Astrocyte (in vitro differentiated cells and primary cell): ENCODE measurements at regions not wholly inside any gene's neighbourhood (a gene's known extent, or its start where the extent isn't known, plus 50 kb on each side); places are given as distances from the start of the nearest gene placed in this dataset.

ENCODE experiments used
- DNase-seq: peaks from one replicate; pipeline ENCODE4 v3.0.0-alpha.2; 2010; ENCODE audit warnings: low read depth
- FAIRE-seq: peaks from 2 replicates; lab custom pipeline; 2011; peaks lifted over from hg19 to GRCh38; lab: Jason Lieb, UNC
- H2AFZ ChIP-seq: 2 replicates; pipeline ENCODE4 v1.6.0; 2012; ENCODE audit warnings: low read depth, low read length, inconsistent platforms
- H3K27ac ChIP-seq: 2 replicates; pipeline ENCODE4 v1.5.1; 2011; ENCODE audit warnings: low read depth, low read length, inconsistent platforms
- H3K27me3 ChIP-seq: 2 replicates; pipeline ENCODE4 v1.6.0; 2011; ENCODE audit warnings: low read length, inconsistent platforms; ENCODE audit not compliant: insufficient read depth
- H3K36me3 ChIP-seq: 2 replicates; pipeline ENCODE4 v1.5.1; 2011; ENCODE audit warnings: low read length, inconsistent platforms; ENCODE audit not compliant: insufficient read depth
- H3K4me1 ChIP-seq: 2 replicates; pipeline ENCODE4 v1.5.1; 2011; ENCODE audit warnings: low read length, inconsistent platforms; ENCODE audit not compliant: insufficient read depth
- H3K4me2 ChIP-seq: 2 replicates; pipeline ENCODE4 v1.6.0; 2012; ENCODE audit warnings: low read length, inconsistent platforms
- H3K4me3 ChIP-seq: 2 replicates; pipeline ENCODE4 v1.5.1; 2011; ENCODE audit warnings: low read depth, mild to moderate bottlenecking, low read length, inconsistent platforms; ENCODE audit not compliant: insufficient read depth
- H3K79me2 ChIP-seq: 2 replicates; pipeline ENCODE4 v1.6.0; 2012; ENCODE audit warnings: mild to moderate bottlenecking, low read length, inconsistent platforms; ENCODE audit not compliant: insufficient read depth
- H3K9ac ChIP-seq: 2 replicates; pipeline ENCODE4 v1.6.0; 2012; ENCODE audit warnings: mild to moderate bottlenecking, low read length, inconsistent platforms
- H3K9me3 ChIP-seq: 2 replicates; pipeline ENCODE4 v1.5.1; 2012; ENCODE audit warnings: low read depth, mild to moderate bottlenecking, low read length, inconsistent platforms; ENCODE audit not compliant: insufficient read depth
- H4K20me1 ChIP-seq: 2 replicates; pipeline ENCODE4 v1.6.0; 2012; ENCODE audit warnings: low read length, inconsistent platforms; ENCODE audit not compliant: insufficient read depth
- H3K27ac Mint-ChIP-seq: one replicate; pipeline ENCODE4 v1.8.0; 2021; ENCODE audit warnings: mild to moderate bottlenecking, mixed read lengths; ENCODE audit not compliant: unreplicated experiment
- H3K27me3 Mint-ChIP-seq: one replicate; pipeline ENCODE4 v1.8.0; 2021; ENCODE audit warnings: low read depth, mixed read lengths; ENCODE audit not compliant: unreplicated experiment
- H3K36me3 Mint-ChIP-seq: one replicate; pipeline ENCODE4 v1.8.0; 2021; ENCODE audit warnings: low read depth, mixed read lengths; ENCODE audit not compliant: unreplicated experiment
- H3K4me1 Mint-ChIP-seq: one replicate; pipeline ENCODE4 v1.8.0; 2021; ENCODE audit warnings: low read depth, mixed read lengths; ENCODE audit not compliant: unreplicated experiment
- H3K4me3 Mint-ChIP-seq: one replicate; pipeline ENCODE4 v1.8.0; 2021; ENCODE audit warnings: mild to moderate bottlenecking, moderate library complexity, mixed read lengths; ENCODE audit not compliant: unreplicated experiment
- H3K9me3 Mint-ChIP-seq: one replicate; pipeline ENCODE4 v1.8.0; 2021; ENCODE audit warnings: mild to moderate bottlenecking, mixed read lengths; ENCODE audit not compliant: unreplicated experiment
- EZH2 ChIP-seq: IDR thresholded peaks from 2 replicates; pipeline ENCODE4 v1.6.1; 2012; ENCODE audit warnings: mild to moderate bottlenecking, low read length, inconsistent platforms; ENCODE audit not compliant: insufficient read depth
- TF ChIP-seq, protein P1 (sequence below): IDR thresholded peaks from 2 replicates; pipeline ENCODE4 v1.5.1; 2011; ENCODE audit warnings: low read depth, mild to moderate bottlenecking, inconsistent platforms, low read length, moderate library complexity; ENCODE audit not compliant: insufficient read depth

DNA sequence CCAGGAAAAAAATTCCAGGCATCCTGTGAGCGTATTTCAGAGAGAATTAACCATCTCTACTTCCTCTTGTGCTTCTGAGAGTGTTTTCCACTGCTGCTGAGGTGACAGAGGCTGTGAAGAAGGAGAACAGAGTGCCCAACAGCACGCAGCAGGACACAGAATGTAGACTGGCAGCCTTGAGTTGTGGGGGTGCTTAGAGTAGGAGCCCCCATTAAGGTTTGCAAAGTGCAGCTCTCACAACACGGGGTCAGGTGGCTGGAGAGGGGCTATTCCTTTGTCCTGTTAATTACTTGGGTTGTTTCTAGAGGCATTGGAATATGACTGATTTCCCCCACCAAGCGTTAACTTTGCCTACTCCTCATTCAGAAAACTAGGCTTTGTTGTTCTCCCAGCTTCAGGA, 370.6 kb downstream of the TSHZ3 start:
- H3K9me3 Mint-ChIP-seq: no peaks in the 10 kb centered on the region
- H3K27ac Mint-ChIP-seq: no peak overlapping the region
- H3K27me3 ChIP-seq: no peaks in the 10 kb centered on the region
- DNase-seq (no peak), FAIRE-seq (no peak)
- TF ChIP-seq EZH2: no peak
- H3K79me2 ChIP-seq: no peaks in the 10 kb centered on the region
- H3K4me1 Mint-ChIP-seq: no peaks in the 10 kb centered on the region
- H3K4me1 ChIP-seq: no peaks in the 10 kb centered on the region
- H3K4me3 ChIP-seq: no peak overlapping the region
- H2AFZ ChIP-seq: no peak overlapping the region
- peaks cover 2% of the 10 kb centered on the region for H3K27me3 Mint-ChIP-seq
- no peaks in the 10 kb centered on the region for H4K20me1 ChIP-seq
- H3K27ac ChIP-seq: no peak overlapping the region
- H3K4me2 ChIP-seq: no peak overlapping the region
- no peaks in the 10 kb centered on the region for H3K9me3 ChIP-seq
- no peaks in the 10 kb centered on the region for H3K36me3 ChIP-seq
- no peak overlapping the region for H3K9ac ChIP-seq
- no peaks in the 10 kb centered on the region for H3K36me3 Mint-ChIP-seq
- H3K4me3 Mint-ChIP-seq: no peak overlapping the region

DNA sequence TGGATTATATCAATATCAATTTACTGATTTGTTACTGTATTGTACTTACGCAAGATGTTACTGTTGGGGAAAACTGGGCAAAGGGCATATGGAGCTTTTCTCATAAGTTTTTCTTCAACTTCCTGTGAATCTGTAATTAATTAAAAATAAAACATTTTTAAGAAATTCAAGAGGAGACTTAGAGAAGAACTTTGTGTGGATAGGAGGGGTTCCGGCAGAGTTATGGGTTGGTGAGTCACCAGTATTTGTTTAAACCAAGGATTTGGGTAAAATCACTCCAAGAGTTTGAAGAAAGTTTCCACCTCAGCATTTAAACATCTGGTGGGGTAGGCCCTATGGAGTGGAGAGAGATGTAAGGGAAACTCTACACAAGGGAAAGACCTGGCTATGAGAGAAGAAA, 379.6 kb downstream of the TSHZ3 start:
- FAIRE-seq: no peak
- Mint-ChIP-seq H3K27ac (no peak overlapping the region), H3K4me3 (no peak overlapping the region), H3K27me3 (peaks cover 3% of the 10 kb centered on the region), H3K9me3 (peaks cover 5% of the 10 kb centered on the region), H3K36me3 (no peaks in the 10 kb centered on the region), H3K4me1 (no peaks in the 10 kb centered on the region)
- Histone ChIP-seq H3K4me2 (no peak overlapping the region), H4K20me1 (no peaks in the 10 kb centered on the region), H2AFZ (no peak overlapping the region), H3K27me3 (no peaks in the 10 kb centered on the region), H3K9ac (no peak overlapping the region), H3K79me2 (no peaks in the 10 kb centered on the region), H3K4me3 (no peak overlapping the region), H3K9me3 (no peaks in the 10 kb centered on the region), H3K4me1 (no peaks in the 10 kb centered on the region), H3K36me3 (no peaks in the 10 kb centered on the region), H3K27ac (no peak overlapping the region)
- TF ChIP-seq EZH2: no peak
- TF ChIP-seq, protein P1, sequence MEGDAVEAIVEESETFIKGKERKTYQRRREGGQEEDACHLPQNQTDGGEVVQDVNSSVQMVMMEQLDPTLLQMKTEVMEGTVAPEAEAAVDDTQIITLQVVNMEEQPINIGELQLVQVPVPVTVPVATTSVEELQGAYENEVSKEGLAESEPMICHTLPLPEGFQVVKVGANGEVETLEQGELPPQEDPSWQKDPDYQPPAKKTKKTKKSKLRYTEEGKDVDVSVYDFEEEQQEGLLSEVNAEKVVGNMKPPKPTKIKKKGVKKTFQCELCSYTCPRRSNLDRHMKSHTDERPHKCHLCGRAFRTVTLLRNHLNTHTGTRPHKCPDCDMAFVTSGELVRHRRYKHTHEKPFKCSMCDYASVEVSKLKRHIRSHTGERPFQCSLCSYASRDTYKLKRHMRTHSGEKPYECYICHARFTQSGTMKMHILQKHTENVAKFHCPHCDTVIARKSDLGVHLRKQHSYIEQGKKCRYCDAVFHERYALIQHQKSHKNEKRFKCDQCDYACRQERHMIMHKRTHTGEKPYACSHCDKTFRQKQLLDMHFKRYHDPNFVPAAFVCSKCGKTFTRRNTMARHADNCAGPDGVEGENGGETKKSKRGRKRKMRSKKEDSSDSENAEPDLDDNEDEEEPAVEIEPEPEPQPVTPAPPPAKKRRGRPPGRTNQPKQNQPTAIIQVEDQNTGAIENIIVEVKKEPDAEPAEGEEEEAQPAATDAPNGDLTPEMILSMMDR: no peak
- no peak for DNase-seq

DNA sequence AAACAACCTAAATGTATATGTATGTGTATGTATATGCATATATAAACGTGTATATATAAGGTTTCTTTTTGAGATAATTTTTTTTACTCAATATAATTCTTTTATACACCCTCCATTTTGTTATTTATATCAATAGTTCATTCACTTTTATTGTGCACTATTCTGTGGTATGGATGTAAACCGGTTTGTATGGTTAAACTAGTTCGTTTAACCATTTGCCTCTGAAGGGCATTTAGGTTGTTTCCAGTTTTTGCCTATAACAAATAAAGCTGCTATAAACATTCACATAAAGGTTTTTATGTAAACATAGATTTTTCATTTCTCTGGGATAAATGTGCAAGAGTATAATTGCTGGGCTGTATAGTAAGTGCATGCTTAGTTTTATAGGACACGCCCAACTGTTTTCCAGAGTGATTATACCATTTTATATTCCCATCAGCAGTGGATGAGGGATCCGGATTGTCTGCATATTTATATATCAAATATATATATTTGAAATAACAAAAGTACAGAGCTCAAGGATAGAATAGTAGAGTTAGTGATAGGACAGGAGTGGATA, 380.3 kb downstream of the TSHZ3 start:
- no peaks in the 10 kb centered on the region for H3K36me3 Mint-ChIP-seq
- Histone ChIP-seq H3K36me3 (no peaks in the 10 kb centered on the region), H3K4me3 (no peak overlapping the region), H3K27me3 (no peaks in the 10 kb centered on the region), H3K4me2 (no peak overlapping the region), H3K27ac (no peak overlapping the region), H2AFZ (no peak overlapping the region), H4K20me1 (no peaks in the 10 kb centered on the region), H3K79me2 (no peaks in the 10 kb centered on the region), H3K4me1 (no peaks in the 10 kb centered on the region), H3K9ac (no peak overlapping the region), H3K9me3 (no peaks in the 10 kb centered on the region)
- DNase-seq: no peak
- TF ChIP-seq, protein P1: no peak
- TF ChIP-seq EZH2: no peak
- FAIRE-seq: no peak
- H3K4me3 Mint-ChIP-seq: no peak overlapping the region
- no peaks in the 10 kb centered on the region for H3K4me1 Mint-ChIP-seq
- H3K27me3 Mint-ChIP-seq: peaks cover 3% of the 10 kb centered on the region
- peaks cover 5% of the 10 kb centered on the region for H3K9me3 Mint-ChIP-seq
- no peak overlapping the region for H3K27ac Mint-ChIP-seq
